Transverse colon (tissue), 4 donors: ENCODE measurements at regions not wholly inside any gene's neighbourhood (a gene's known extent, or its start where the extent isn't known, plus 50 kb on each side); places are given as distances from the start of the nearest gene placed in this dataset.

ENCODE experiments used
- DNase-seq: peaks from one replicate; pipeline ENCODE4 v3.0.0-alpha.2; 2019
- H3K27ac ChIP-seq, 4 donors: fragments of 200-600 bp; sonication (generic); 2 replicates each; pipeline ENCODE4 v1.5.1; 2016 to 2018; ENCODE audit warnings: inconsistent platforms in 4 of 4
- H3K27me3 ChIP-seq: fragments of 200-600 bp; sonication (generic); 2 replicates; pipeline ENCODE4 v1.5.1; 2017; ENCODE audit warnings: inconsistent platforms
- H3K36me3 ChIP-seq, 4 donors: fragments of 200-600 bp; sonication (generic); 2 replicates each; pipeline ENCODE4 v1.5.1; 2017 to 2019; ENCODE audit warnings: inconsistent platforms in 4 of 4
- H3K4me1 ChIP-seq, 4 donors: fragments of 200-600 bp; sonication (generic); 2 replicates each; pipeline ENCODE4 v1.5.1; 2017 to 2020; ENCODE audit warnings: inconsistent platforms in 4 of 4
- H3K4me3 ChIP-seq, 4 donors: fragments of 200-600 bp; sonication (generic); 1 replicate in 1 of 4; 2 replicates in 3 of 4; pipeline versions ENCODE4 v1.5.1 to v1.6.1; 2017 to 2019; ENCODE audit warnings: inconsistent platforms in 4 of 4
- H3K9me3 ChIP-seq, 2 donors: fragments of 200-600 bp; sonication (generic); 2 replicates each; pipeline ENCODE4 v1.5.1; 2017 to 2019; ENCODE audit warnings: inconsistent platforms in 2 of 2
- CTCF ChIP-seq, 5 experiments: fragments of 200-600 bp in 3 of 5; fragments of 450-650 bp in 2 of 5; sonication (generic) in 3 of 5; IDR thresholded peaks; 1 replicate in 2 of 5; 2 replicates in 3 of 5; pipeline ENCODE4 v1.5.1; 2016 to 2017; ENCODE audit warnings: antibody characterized with exemption in 5 of 5, inconsistent platforms in 3 of 5, mild to moderate bottlenecking in 2 of 5, moderate library complexity in 1 of 5
- EP300 ChIP-seq: sonication (generic); formaldehyde crosslinking; IDR thresholded peaks from one replicate; pipeline ENCODE4 v1.6.1; 2017; ENCODE audit warnings: antibody characterized with exemption, low read depth
- POLR2A ChIP-seq: fragments of 450-650 bp; IDR thresholded peaks from one replicate; pipeline ENCODE4 v1.6.1; 2016; ENCODE audit warnings: antibody characterized with exemption, mild to moderate bottlenecking, moderate library complexity
- POLR2AphosphoS5 ChIP-seq, 3 donors: sonication (generic); formaldehyde crosslinking; IDR thresholded peaks; one replicate each; pipeline ENCODE4 v1.6.1; 2016; ENCODE audit warnings: antibody characterized with exemption in 3 of 3
- WGBS, 2 donors: methylation state at CpG; one replicate each; pipeline ENCODE4 v1.1.5; 2018; ENCODE audit warnings: low coverage in 1 of 2; 5-methylcytosine and 5-hydroxymethylcytosine counted together
- in situ Hi-C, 4 donors: fragments of 200-750 bp; cut with MboI; loops; one replicate each; pipeline versions ENCODE4 v1.15.0 to v1.15.1; 2017; ENCODE audit warnings: low sequenced_read_pairs in 3 of 4, low pct_ligation_motif_present in 1 of 4, low pct_unique_long_range_greater_than_20kb in 1 of 4
- intact Hi-C: fragments of 100-400 bp; cut with DNase I; formaldehyde crosslinking; loops from one replicate; pipeline ENCODE4 v1.15.1; 2023; ENCODE audit warnings: low total_unique reads

GRCh38 chr14:98278800-98279199 is 993.2 kb downstream of the BCL11B start:
- DNase-seq: no peak
- in situ Hi-C loops: no loop called here
- no peaks in the 10 kb centered on the region for H3K4me1 ChIP-seq
- intact Hi-C loops: no loop called here
- no peaks in the 10 kb centered on the region for H3K36me3 ChIP-seq
- no peak overlapping the region for H3K4me3 ChIP-seq
- no peaks in the 10 kb centered on the region for H3K27me3 ChIP-seq
- no peaks in the 10 kb centered on the region for H3K9me3 ChIP-seq
- 66 to 90% methylated on average over 2 to 3 of the region's 3 CpGs for WGBS, 2 donors
- no peak overlapping the region for H3K27ac ChIP-seq
- no peak for TF ChIP-seq POLR2AphosphoS5 (IDR thresholded peaks at IDR 0.05)
- no peak for TF ChIP-seq CTCF (IDR thresholded peaks at IDR 0.05)
- TF ChIP-seq POLR2A: no peak
- TF ChIP-seq EP300: no peak

DNA sequence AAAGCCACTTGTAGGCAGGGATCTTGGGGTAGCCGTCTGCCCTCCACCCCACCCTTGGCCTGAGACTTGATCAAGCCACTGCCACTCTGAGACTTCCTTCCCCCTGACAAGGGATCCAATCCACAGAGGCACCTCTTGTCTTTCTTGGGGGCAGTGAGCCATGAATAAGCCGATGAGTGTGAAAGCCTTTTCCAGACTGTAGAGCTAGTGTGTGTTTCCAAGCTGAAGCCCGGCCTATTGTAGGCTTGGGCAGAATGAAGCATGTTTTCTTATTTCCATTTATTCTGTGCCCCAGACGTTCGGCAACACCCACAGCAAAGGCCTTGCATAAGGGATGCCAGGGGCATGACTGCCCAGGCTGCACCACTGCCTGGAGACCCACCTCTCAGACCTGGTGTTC is 991.6 kb downstream of the BCL11B start:
- no peaks in the 10 kb centered on the region for H3K9me3 ChIP-seq
- intact Hi-C loops: no loop called here
- no peak for TF ChIP-seq CTCF (IDR thresholded peaks at IDR 0.05)
- no peak for TF ChIP-seq EP300
- TF ChIP-seq POLR2AphosphoS5 (IDR thresholded peaks at IDR 0.05): no peak
- no peak for TF ChIP-seq POLR2A
- H3K27ac ChIP-seq: no peak overlapping the region
- H3K36me3 ChIP-seq: no peaks in the 10 kb centered on the region
- H3K4me1 ChIP-seq: no peaks in the 10 kb centered on the region
- in situ Hi-C loops: no loop called here
- WGBS, 2 donors: 74% methylated on average over 5 of the region's 5 CpGs; no CpG with 5 or more reads in 1 of the 2 donors
- no peaks in the 10 kb centered on the region for H3K27me3 ChIP-seq
- DNase-seq: no peak
- H3K4me3 ChIP-seq: no peak overlapping the region

DNA sequence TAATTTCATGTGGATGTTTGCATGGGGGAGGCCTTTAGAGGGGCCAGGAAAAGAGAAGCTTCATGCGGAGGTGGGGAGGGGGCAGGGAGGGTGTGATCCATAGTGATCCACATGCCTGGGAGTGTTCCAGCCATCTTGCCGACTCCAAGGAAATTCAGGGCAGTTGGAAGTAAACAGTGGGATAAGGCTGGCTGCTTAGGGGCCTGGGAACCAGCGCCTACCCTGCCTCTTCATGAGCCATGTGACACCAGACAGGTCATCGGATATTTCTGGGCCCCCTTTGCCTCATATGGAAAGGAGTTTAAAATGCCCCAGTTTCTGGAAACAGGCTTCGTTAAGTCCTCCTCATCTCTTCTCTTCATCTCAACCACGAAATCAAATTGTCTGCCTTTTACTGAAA is 983.2 kb downstream of the BCL11B start:
- Histone ChIP-seq H3K27me3 (no peaks in the 10 kb centered on the region), H3K27ac (no peak overlapping the region), H3K36me3 (no peaks in the 10 kb centered on the region), H3K4me1 (no peaks in the 10 kb centered on the region), H3K4me3 (no peak overlapping the region), H3K9me3 (no peaks in the 10 kb centered on the region)
- WGBS, 2 donors: 77% methylated on average over 2 to 6 of the region's 6 CpGs
- intact Hi-C loops (no loop called here), in situ Hi-C loops (no loop called here)
- TF ChIP-seq CTCF (IDR thresholded peaks at IDR 0.05): no peak
- TF ChIP-seq EP300: no peak
- no peak for TF ChIP-seq POLR2AphosphoS5 (IDR thresholded peaks at IDR 0.05)
- TF ChIP-seq POLR2A: no peak
- DNase-seq: no peak

DNA sequence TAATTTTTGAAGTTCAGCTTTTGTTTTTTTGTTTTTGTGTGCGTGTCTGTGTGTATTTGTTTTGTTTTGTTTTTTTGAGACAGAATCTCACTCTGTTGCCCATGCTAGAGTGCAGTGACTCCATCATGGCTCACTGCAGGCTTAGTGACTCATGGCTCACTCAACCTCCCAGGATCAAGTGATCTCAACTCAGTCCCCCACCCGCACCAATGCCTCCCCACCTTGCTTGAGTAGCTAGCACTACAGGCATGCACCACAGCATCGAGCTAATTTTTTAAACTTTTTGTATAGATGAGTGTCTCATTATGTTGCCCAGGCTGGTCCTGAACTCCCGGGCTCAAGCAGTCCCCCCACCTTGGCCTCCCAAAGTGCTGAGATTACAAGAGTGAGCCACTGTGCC is 981.4 kb downstream of the BCL11B start:
- in situ Hi-C loops: no loop called here
- Histone ChIP-seq H3K4me1 (no peaks in the 10 kb centered on the region), H3K27me3 (no peaks in the 10 kb centered on the region), H3K36me3 (no peaks in the 10 kb centered on the region), H3K9me3 (no peaks in the 10 kb centered on the region), H3K4me3 (no peak overlapping the region), H3K27ac (no peak overlapping the region)
- WGBS, 2 donors: 86 to 93% methylated on average over 4 of the region's 4 CpGs
- intact Hi-C loops: no loop called here
- TF ChIP-seq POLR2AphosphoS5 (IDR thresholded peaks at IDR 0.05): no peak
- TF ChIP-seq POLR2A: no peak
- no peak for TF ChIP-seq EP300
- TF ChIP-seq CTCF (IDR thresholded peaks at IDR 0.05): no peak
- no peak for DNase-seq
